ENCODE measurements at regions not wholly inside any gene's neighbourhood (a gene's known extent, or its start where the extent isn't known, plus 50 kb on each side); places are given as distances from the start of the nearest gene placed in this dataset.

GRCh38 chr22:34434371-34434770 lies 514.1 kb upstream of the LARGE1 start:
- DNase-seq (ENCODE audit: low spot score), result no peak

GRCh38 chr22:34437140-34437539 lies 516.9 kb upstream of the LARGE1 start:
- no peak for DNase-seq (ENCODE audit: low spot score)

DNA sequence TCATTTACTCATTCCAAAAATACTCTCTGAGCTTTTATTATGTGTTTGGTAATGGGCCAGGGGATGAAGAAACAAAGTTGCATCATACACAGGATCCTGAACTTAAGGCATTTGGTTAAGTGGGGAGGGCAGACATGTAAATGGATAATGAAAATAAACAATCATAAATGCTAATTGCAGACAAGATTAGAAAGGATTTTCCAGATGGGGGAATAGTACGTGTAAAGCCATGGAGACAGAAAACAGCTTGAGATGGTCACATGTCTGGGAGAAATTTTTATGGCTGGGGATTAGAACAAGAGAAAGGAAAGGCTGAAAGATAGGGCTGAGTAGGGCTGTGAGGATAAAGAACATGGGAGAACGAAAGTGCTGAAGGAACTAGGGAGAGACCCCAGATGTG lies 534.3 kb upstream of the LARGE1 start:
- DNase-seq (ENCODE audit: low spot score), result no peak

GRCh38 chr22:34462795-34463194 lies 542.5 kb upstream of the LARGE1 start:
- DNase-seq (ENCODE audit: low spot score), result no peak

- DNase-seq (ENCODE audit: low spot score), result no peak
These were observed 555.6 kb upstream of the LARGE1 start for GRCh38 chr22:34475886-34476285.

DNA sequence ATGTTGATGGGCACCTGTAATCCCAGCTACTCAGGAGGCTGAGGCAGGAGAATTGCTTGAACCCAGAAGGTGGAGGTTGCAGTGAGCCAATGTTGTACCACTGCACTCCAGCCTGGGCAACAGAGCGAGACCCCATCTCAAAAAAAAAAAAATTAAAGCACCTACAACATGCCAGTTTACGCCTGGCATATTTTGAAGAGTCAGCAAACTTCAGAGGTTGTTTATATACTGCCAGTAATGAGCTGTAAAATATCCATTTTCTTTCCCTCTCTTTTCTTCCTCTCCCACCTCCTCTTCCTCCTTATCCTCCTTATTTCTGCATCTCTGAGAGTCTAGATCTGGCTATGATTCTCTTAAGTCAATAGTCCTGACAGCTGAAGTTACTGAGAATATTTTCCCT lies 556.5 kb upstream of the LARGE1 start:
- no peak for DNase-seq (ENCODE audit: low spot score)

DNA sequence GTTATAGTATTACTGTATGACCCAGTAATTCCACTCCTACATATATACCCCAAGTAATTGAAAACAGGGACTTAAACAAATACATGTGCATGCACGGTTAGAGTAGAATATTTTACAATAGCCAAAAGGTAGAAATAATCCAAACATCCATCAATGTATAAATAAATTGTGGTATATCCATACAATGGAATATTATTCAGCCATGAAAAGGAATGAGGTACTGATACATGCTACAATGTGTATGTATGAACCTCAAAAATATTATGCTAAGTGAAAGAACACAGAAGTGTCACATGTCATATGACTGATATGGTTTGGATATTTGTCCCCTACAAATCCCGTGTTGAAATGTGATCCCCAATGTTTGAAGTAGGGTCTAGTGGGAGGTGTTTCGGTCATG lies 560.8 kb upstream of the LARGE1 start:
- no peak for DNase-seq (ENCODE audit: low spot score)

- no peak for DNase-seq (ENCODE audit: low spot score)
These were observed 566.1 kb upstream of the LARGE1 start for GRCh38 chr22:34486381-34486780.

GRCh38 chr22:34489861-34490260 lies 569.6 kb upstream of the LARGE1 start:
- no peak for DNase-seq (ENCODE audit: low spot score)

GRCh38 chr22:34490886-34491285 lies 570.6 kb upstream of the LARGE1 start:
- no peak for DNase-seq (ENCODE audit: low spot score)

- DNase-seq (ENCODE audit: low spot score), result no peak
These were observed 572.5 kb upstream of the ISX start for GRCh38 chr22:34493486-34493885.

- no peak for DNase-seq (ENCODE audit: low spot score)
These were observed 564.5 kb upstream of the ISX start for GRCh38 chr22:34501366-34501965.

DNA sequence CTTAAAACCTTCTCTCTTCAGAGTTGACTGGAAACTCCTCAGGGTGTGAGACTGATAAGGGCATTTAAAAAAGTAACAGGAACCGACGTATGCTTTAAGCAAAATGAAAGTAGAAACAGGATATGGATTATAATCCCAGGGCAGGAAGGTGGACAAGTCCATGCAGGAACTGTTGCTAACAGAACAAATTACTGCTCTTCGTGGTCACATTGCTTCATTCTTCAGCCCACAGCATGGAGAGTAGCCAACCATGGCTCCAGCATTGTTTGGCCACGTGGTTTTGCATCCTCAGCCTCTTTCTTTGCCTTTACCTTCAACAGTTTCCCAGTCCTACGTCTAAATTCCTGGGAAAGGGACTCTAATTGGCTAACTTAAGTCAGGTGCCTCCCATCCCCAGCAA lies 563.1 kb upstream of the ISX start:
- no peak for DNase-seq (ENCODE audit: low spot score)

DNA sequence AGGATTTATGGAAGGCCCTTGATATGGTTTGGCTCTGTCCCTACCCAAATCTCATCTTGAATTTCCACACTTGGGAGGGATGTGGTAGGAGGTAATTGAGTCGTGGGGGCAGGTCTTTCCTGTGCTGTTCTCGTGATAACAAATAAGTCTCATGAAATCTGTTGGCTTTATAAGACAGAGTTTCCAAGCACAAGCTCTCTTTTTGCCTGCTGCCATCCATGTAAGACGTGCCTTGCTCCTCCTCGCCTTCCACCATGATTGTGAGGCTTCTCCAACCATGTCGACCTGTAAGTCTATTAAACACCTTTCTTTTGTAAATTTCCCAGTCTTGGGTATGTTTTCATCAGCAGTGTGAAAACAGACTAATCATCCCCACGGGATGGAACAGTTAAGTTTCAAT lies 557.2 kb upstream of the ISX start:
- DNase-seq (ENCODE audit: low spot score), result no peak

GRCh38 chr22:34526681-34527080 lies 539.3 kb upstream of the ISX start:
- DNase-seq (ENCODE audit: low spot score), result no peak

DNA sequence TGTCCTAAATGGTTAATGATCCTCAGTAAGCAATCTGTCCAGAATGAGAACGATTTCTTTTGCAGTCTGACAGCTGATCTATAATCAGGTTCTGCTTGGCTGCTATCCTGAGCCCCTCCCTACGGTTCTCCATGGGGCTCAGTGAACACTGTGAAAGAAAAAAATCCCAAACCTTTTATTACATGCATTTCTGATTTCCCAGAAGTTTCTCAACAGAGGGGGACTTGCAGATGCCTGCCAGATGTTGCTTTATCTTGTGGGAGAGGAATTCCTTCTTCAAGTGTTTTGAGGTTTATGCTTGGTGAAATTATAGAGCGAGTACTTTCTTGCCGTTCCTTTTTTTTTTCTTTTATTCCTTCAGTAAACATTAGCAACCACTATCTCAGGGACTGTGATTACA lies 531.9 kb upstream of the ISX start:
- no peak for DNase-seq (ENCODE audit: low spot score)

- DNase-seq (ENCODE audit: low spot score), result no peak
These were observed 498.6 kb upstream of the ISX start for GRCh38 chr22:34567367-34567766.

DNA sequence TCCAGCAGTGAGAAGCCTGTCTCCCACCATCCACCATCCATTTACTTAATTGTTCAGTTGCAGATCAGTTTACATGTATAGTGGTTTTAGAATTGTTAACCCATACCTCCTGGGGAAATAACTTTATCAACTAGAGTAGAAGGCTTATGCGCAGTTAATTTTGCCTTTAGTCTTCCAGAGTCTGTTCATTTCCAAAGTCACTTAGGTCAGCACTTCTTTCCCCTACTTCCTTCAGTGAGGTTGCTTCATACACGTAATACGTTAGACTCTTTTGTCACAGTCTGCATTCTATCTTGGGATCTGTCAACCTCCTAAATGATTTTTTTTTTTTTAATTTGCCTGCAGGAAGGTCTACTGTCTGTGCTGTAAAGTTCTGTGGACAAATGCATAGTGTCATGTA lies 495.6 kb upstream of the ISX start:
- DNase-seq (ENCODE audit: low spot score), result no peak

- no peak for DNase-seq (ENCODE audit: low spot score)
These were observed 486.4 kb upstream of the ISX start for GRCh38 chr22:34579519-34579918.

DNA sequence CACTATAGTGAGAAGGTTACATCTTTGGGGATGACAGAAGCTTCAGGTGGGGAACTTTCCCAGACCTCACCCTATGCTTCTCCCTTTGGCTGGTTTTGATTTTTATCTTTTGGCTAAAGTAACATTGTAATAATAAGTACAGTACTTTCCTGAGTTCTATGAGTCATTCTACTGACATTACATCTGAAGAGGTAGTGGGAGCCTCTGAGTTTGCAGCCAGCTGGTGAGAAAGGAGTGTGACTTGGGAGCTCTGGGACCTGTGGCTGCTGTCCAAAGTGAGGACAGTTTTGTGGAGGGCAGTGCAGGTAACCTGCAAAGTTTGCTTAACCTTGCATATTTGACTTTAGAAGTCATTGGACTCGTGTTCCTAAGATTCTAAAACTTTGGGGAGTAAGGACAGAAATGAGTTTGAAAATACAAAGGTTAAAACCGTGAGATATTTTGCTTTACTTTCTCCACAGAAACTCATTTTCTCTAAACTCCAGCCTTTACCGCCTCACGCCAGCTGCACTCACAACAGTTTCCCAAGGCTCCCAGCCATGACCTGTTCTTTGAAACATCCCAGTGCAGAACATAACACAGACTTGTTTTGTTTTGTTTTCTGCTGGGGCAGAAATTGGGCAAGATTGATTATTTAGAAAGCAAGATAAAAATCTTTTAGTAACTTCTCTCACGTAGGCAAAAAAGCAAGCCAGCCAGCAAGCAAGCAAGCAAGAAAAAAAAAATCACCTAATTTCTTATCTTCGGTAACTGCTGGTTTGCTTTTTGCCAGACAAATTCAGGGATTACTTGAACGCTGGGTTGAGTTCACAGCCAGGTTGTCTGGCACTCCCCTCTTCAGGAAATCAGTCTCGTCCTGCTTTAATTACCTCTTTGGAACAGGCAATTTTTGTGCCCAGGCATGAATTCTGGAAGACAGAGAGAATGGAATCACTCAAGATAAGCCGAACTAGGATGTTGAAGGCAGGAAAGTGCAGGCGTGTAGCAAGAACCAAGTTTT lies 478.3 kb upstream of the ISX start:
- DNase-seq (ENCODE audit: low spot score), result no peak

DNA sequence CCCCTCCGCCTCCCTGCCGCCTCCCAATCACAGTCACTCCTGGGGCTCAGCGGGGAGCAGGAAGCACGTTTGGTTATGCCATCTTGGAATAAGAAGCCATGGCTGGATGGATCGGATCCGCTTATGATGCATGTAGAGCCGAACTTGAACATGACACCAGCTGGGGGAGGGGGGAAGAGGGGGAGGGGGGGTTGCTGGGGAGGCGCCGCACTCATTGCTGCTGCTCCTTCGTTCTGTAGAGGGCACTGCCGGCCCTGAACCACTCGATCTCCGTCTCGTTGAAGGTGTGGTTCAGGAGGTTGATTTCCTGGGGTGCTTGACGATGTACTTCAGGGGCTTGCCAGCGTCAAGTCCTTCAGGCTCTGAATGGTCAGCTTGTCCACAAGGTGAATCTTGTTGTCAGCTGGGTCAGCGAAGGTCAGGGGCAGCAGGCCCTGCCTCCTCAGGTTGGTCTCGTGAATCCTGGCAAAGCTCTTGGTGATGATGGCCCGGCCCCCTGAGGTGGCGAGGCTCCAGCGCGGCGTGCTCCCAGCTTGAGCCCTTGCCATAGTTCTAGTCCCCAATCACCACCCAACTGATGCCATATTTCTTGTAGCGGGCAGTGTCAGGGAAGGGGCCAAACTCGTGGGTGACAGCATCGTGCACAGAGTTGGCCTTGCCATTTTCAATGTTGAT lies 476.9 kb upstream of the ISX start:
- no peak for DNase-seq (ENCODE audit: low spot score)

GRCh38 chr22:34592123-34592740 lies 473.7 kb upstream of the ISX start:
- no peak for DNase-seq (ENCODE audit: low spot score)

DNA sequence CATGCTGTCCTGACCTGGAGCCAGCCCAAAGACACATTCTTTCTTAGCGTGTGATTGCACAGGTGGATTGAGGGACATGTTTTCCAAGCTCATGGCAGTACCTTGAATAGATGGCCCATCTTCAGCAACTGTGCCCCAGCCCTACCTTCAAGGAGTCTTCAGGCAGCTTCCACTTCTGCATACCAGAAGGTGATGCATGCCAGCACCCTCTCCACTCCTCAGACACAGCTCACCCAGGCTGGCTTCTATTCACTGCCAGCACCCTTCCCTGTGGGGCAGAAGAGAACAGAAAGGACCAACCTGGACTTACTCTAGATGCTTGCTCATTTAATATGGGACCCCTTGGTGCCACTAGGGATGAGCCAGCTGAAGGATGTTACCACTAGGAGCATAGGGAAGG lies 466.4 kb upstream of the ISX start:
- DNase-seq (ENCODE audit: low spot score), result no peak

Measured in GM03348 (cell line).